22Rv1 (cell line): ENCODE measurements at regions not wholly inside any gene's neighbourhood (a gene's known extent, or its start where the extent isn't known, plus 50 kb on each side); places are given as distances from the start of the nearest gene placed in this dataset.

Experiments
- H3K27ac ChIP-seq: fragments of 450-650 bp; 2 replicates; pipeline ENCODE4 v1.5.1; 2017
- ZFX ChIP-seq: fragments of 450-650 bp; IDR thresholded peaks from 2 replicates; pipeline ENCODE4 v1.6.1; 2017; ENCODE audit warnings: antibody characterized with exemption, borderline replicate concordance
- TF ChIP-seq, protein P1 (sequence below): fragments of 450-650 bp; IDR thresholded peaks from 2 replicates; pipeline ENCODE4 v1.5.1; 2017; ENCODE audit warnings: mild to moderate bottlenecking

GRCh38 chr2:145841973-145842372 is 1322.1 kb upstream of the ZEB2 start:
- TF ChIP-seq, protein P1, sequence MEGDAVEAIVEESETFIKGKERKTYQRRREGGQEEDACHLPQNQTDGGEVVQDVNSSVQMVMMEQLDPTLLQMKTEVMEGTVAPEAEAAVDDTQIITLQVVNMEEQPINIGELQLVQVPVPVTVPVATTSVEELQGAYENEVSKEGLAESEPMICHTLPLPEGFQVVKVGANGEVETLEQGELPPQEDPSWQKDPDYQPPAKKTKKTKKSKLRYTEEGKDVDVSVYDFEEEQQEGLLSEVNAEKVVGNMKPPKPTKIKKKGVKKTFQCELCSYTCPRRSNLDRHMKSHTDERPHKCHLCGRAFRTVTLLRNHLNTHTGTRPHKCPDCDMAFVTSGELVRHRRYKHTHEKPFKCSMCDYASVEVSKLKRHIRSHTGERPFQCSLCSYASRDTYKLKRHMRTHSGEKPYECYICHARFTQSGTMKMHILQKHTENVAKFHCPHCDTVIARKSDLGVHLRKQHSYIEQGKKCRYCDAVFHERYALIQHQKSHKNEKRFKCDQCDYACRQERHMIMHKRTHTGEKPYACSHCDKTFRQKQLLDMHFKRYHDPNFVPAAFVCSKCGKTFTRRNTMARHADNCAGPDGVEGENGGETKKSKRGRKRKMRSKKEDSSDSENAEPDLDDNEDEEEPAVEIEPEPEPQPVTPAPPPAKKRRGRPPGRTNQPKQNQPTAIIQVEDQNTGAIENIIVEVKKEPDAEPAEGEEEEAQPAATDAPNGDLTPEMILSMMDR, result no peak
- TF ChIP-seq ZFX, result no peak
- no peak overlapping the region for H3K27ac ChIP-seq

GRCh38 chr2:145836986-145837385 is 1317.1 kb upstream of the ZEB2 start:
- TF ChIP-seq, protein P1, result no peak
- no peak for TF ChIP-seq ZFX
- H3K27ac ChIP-seq, result no peak overlapping the region

- H3K27ac ChIP-seq, result no peak overlapping the region
- TF ChIP-seq, protein P1, result no peak
- TF ChIP-seq ZFX, result no peak
Observed at GRCh38 chr2:145835665-145836064, 1315.7 kb upstream of the ZEB2 start.

DNA sequence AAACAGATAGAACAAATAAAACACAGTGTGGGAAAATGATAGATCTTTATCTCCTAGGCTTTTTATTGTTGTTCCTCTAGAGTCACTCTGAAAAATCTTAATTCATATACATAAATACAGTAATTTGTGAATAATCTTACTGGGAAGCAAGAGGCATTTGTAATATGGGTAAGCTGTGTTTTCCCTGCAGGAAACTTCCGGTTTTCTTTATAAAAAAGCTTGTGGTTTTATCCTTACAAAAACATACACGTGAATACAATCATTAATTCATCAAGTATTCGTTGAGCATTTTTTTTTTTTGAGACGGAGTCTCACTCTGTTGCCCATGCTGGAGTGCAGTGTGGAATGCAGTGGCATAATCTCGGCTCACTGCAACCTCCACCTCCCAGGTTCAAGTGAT is 1312.8 kb upstream of the ZEB2 start:
- H3K27ac ChIP-seq, result no peak overlapping the region
- TF ChIP-seq, protein P1, result no peak
- no peak for TF ChIP-seq ZFX

- H3K27ac ChIP-seq, result no peak overlapping the region
- TF ChIP-seq, protein P1, result no peak
- no peak for TF ChIP-seq ZFX
Observed at GRCh38 chr2:145829931-145830330, 1310.0 kb upstream of the ZEB2 start.

- no peak for TF ChIP-seq ZFX
- TF ChIP-seq, protein P1, result no peak
- H3K27ac ChIP-seq, result no peak overlapping the region
Observed at GRCh38 chr2:145827235-145827634, 1307.3 kb upstream of the ZEB2 start.

DNA sequence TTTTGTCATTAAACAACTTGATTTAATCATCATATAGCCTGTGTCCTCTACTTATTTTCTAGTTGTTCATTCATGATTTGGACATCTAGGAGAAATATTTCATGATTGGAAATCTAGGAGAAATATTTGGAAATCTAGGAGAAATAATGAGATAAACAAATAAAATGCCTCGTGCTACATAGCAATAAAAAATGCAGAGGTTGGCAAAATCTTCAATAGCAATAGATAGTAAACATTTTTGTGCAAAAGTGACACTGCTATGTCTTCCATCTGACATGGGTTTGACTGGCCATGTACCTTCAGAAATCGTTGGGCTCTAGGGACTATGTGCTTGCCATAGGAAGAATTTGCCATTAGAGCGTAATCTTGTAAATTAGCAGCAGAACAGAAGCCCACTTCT is 1304.5 kb upstream of the ZEB2 start:
- no peak for TF ChIP-seq ZFX
- TF ChIP-seq, protein P1, result no peak
- no peak overlapping the region for H3K27ac ChIP-seq
